H9 (cell line): ENCODE measurements at regions not wholly inside any gene's neighbourhood (a gene's known extent, or its start where the extent isn't known, plus 50 kb on each side); places are given as distances from the start of the nearest gene placed in this dataset.

Experiments
- DNase-seq: peaks from one replicate; pipeline ENCODE4 v3.0.0-alpha.2; 2017
- H2AFZ ChIP-seq: one replicate; pipeline ENCODE4 v1.6.1; 2013; ENCODE audit warnings: mild to moderate bottlenecking, low read length, control low read depth, moderate library complexity
- H2AK5ac ChIP-seq: 2 replicates; pipeline ENCODE4 v1.6.1; 2013; ENCODE audit warnings: low read length, control low read depth, mixed read lengths; ENCODE audit not compliant: insufficient read length
- H2BK120ac ChIP-seq: one replicate; pipeline ENCODE4 v1.6.1; 2013; ENCODE audit warnings: low read depth, mild to moderate bottlenecking, low read length, control low read depth, inconsistent platforms; ENCODE audit not compliant: poor library complexity, severe bottlenecking
- H2BK12ac ChIP-seq: 2 replicates; pipeline ENCODE4 v1.6.1; 2013; ENCODE audit warnings: low read length, control low read depth, mixed read lengths, low read depth; ENCODE audit not compliant: insufficient read length
- H2BK15ac ChIP-seq: 2 replicates; pipeline ENCODE4 v1.6.1; 2013; ENCODE audit warnings: low read depth, low read length, control low read depth
- H2BK20ac ChIP-seq: one replicate; pipeline ENCODE4 v1.6.1; 2013; ENCODE audit warnings: low read depth, mild to moderate bottlenecking, low read length, control low read depth, inconsistent platforms; ENCODE audit not compliant: poor library complexity, severe bottlenecking
- H2BK5ac ChIP-seq: 2 replicates; pipeline ENCODE4 v1.6.1; 2013; ENCODE audit warnings: low read length, control low read depth, mixed read lengths; ENCODE audit not compliant: insufficient read length
- H3K14ac ChIP-seq: 2 replicates; pipeline ENCODE4 v1.6.1; 2013; ENCODE audit warnings: low read length, control low read depth; ENCODE audit not compliant: insufficient read depth
- H3K18ac ChIP-seq: 2 replicates; pipeline ENCODE4 v1.6.1; 2013; ENCODE audit warnings: low read depth, mild to moderate bottlenecking, mixed read lengths, low read length, control low read depth; ENCODE audit not compliant: insufficient read length
- H3K23ac ChIP-seq: 2 replicates; pipeline ENCODE4 v1.6.1; 2013; ENCODE audit warnings: low read length, control low read depth, mixed read lengths, low read depth; ENCODE audit not compliant: insufficient read length
- H3K23me2 ChIP-seq: 2 replicates; pipeline ENCODE4 v1.6.1; 2013; ENCODE audit warnings: low read depth, mild to moderate bottlenecking, mixed read lengths, low read length, control low read depth; ENCODE audit not compliant: insufficient read length, poor library complexity, severe bottlenecking
- H3K27ac ChIP-seq: 2 replicates; pipeline ENCODE4 v1.5.1; 2013; ENCODE audit warnings: low read length, control low read depth, mixed read lengths, low read depth; ENCODE audit not compliant: insufficient read length
- H3K27me3 ChIP-seq: 2 replicates; pipeline ENCODE4 v1.6.1; 2013; ENCODE audit warnings: low read length, control low read depth, inconsistent platforms; ENCODE audit not compliant: insufficient read depth
- H3K4ac ChIP-seq: 2 replicates; pipeline ENCODE4 v1.6.1; 2013; ENCODE audit warnings: low read depth, mild to moderate bottlenecking, control low read depth, inconsistent platforms, low read length, moderate library complexity
- H3K4me1 ChIP-seq: 2 replicates; pipeline ENCODE4 v1.6.1; 2013; ENCODE audit warnings: low read length, control low read depth, inconsistent platforms; ENCODE audit not compliant: insufficient read depth
- H3K4me2 ChIP-seq: 2 replicates; pipeline ENCODE4 v1.6.1; 2013; ENCODE audit warnings: low read length, control low read depth, mixed read lengths; ENCODE audit not compliant: insufficient read length, insufficient read depth
- H3K56ac ChIP-seq: 2 replicates; pipeline ENCODE4 v1.6.1; 2013; ENCODE audit warnings: low read depth, mild to moderate bottlenecking, mixed read lengths, low read length, control low read depth; ENCODE audit not compliant: insufficient read length
- H3K79me1 ChIP-seq: 2 replicates; pipeline ENCODE4 v1.6.1; 2013; ENCODE audit warnings: low read depth, mild to moderate bottlenecking, moderate library complexity, low read length, control low read depth, inconsistent platforms; ENCODE audit not compliant: insufficient read depth, poor library complexity, severe bottlenecking
- H3K79me2 ChIP-seq: 2 replicates; pipeline ENCODE4 v1.6.1; 2013; ENCODE audit warnings: low read length, control low read depth, inconsistent platforms; ENCODE audit not compliant: insufficient read depth
- H3K9ac ChIP-seq: 2 replicates; pipeline ENCODE4 v1.6.1; 2013; ENCODE audit warnings: low read length, control low read depth, mixed read lengths; ENCODE audit not compliant: insufficient read length; ENCODE audit errors: extremely low read depth
- H3K9me3 ChIP-seq: one replicate; pipeline ENCODE4 v1.6.1; 2013; ENCODE audit warnings: low read depth, low read length, inconsistent platforms; ENCODE audit not compliant: control insufficient read depth
- H3T11ph ChIP-seq: one replicate; pipeline ENCODE4 v1.6.1; 2013; ENCODE audit warnings: mild to moderate bottlenecking, low read length, control low read depth, inconsistent platforms
- H4K20me1 ChIP-seq: one replicate; pipeline ENCODE4 v1.6.1; 2013; ENCODE audit not compliant: control insufficient read depth, insufficient read length, insufficient read depth
- H4K5ac ChIP-seq: 2 replicates; pipeline ENCODE4 v1.6.1; 2013; ENCODE audit warnings: low read depth, mild to moderate bottlenecking, mixed read lengths, low read length, control low read depth; ENCODE audit not compliant: insufficient read length
- H4K8ac ChIP-seq: replicated peaks from 2 replicates; pipeline ENCODE4 v1.6.1; 2013; ENCODE audit warnings: low read length, control low read depth, mixed read lengths, low read depth; ENCODE audit not compliant: insufficient read length
- H4K91ac ChIP-seq: 2 replicates; pipeline ENCODE4 v1.6.1; 2013; ENCODE audit warnings: low read depth, mild to moderate bottlenecking, moderate library complexity, mixed read lengths, low read length, control low read depth; ENCODE audit not compliant: insufficient read length
- H3K27ac Mint-ChIP-seq, 3 experiments: 2 replicates in 2 of 3; 3 replicates in 1 of 3; pipeline ENCODE4 v1.8.0; 2020 to 2021; ENCODE audit warnings: mixed read lengths in 3 of 3, mild to moderate bottlenecking in 1 of 3, moderate library complexity in 1 of 3
- H3K27me3 Mint-ChIP-seq: 2 replicates; pipeline ENCODE4 v1.8.0; 2021; ENCODE audit warnings: low read depth, mild to moderate bottlenecking, moderate library complexity, mixed read lengths
- H3K36me3 Mint-ChIP-seq, 3 experiments: 2 replicates in 2 of 3; 3 replicates in 1 of 3; pipeline ENCODE4 v1.8.0; 2020 to 2021; ENCODE audit warnings: low read depth in 3 of 3, mixed read lengths in 3 of 3; ENCODE audit not compliant: insufficient read depth in 1 of 3
- H3K4me1 Mint-ChIP-seq, 2 experiments: 2 replicates each; pipeline ENCODE4 v1.8.0; 2020; ENCODE audit warnings: mixed read lengths in 2 of 2
- H3K4me3 Mint-ChIP-seq, 2 experiments: 2 replicates in 1 of 2; 3 replicates in 1 of 2; pipeline ENCODE4 v1.8.0; 2020 to 2021; ENCODE audit warnings: mild to moderate bottlenecking in 2 of 2, mixed read lengths in 2 of 2, moderate library complexity in 1 of 2
- H3K9me3 Mint-ChIP-seq, 2 experiments: 2 replicates in 1 of 2; 3 replicates in 1 of 2; pipeline ENCODE4 v1.8.0; 2020; ENCODE audit warnings: mild to moderate bottlenecking in 2 of 2, mixed read lengths in 2 of 2, moderate library complexity in 1 of 2
- TF ChIP-seq, protein P1 (sequence below): fragments of 200-600 bp; sonication (generic); conservative IDR thresholded peaks from 3 replicates; pipeline ENCODE4 v1.8.0; 2021; ENCODE audit warnings: antibody characterized with exemption, mild to moderate bottlenecking

- no peak overlapping the region for H2AFZ ChIP-seq
- peaks cover 51% of the 10 kb centered on the region for H3K79me2 ChIP-seq
- Mint-ChIP-seq H3K36me3 (peaks cover 17 to 60% (median 21%) of the 10 kb centered on the region in 3 experiments), H3K27ac (peak overlapping the region in 2 of 3 experiments; percentile 44 to 86; a peak in 3 of 7 replicates), H3K9me3 (no peaks in the 10 kb centered on the region; a peak in 1 of 5 replicates), H3K4me3 (peak overlapping the region; percentile 87 to 95), H3K4me1 (peaks cover 70 to 86% of the 10 kb centered on the region in 2 experiments), H3K27me3 (no peaks in the 10 kb centered on the region)
- peak overlapping the region; percentile 59 for H3K9ac ChIP-seq
- peaks cover 20% of the 10 kb centered on the region; the same call in 1 of the 2 replicates for H3K4me1 ChIP-seq
- no peaks in the 10 kb centered on the region for H4K20me1 ChIP-seq
- H3K4me2 ChIP-seq, result peak overlapping the region; percentile 84
- H3K18ac ChIP-seq, result no peak overlapping the region
- H2BK12ac ChIP-seq, result no peak overlapping the region
- peaks cover 11% of the 10 kb centered on the region for H3K23me2 ChIP-seq
- no peak overlapping the region for H3K23ac ChIP-seq
- no peak overlapping the region for H4K8ac ChIP-seq
- H3K14ac ChIP-seq, result no peak overlapping the region
- H2BK120ac ChIP-seq, result no peak overlapping the region
- no peak overlapping the region for H2BK20ac ChIP-seq
- H3K56ac ChIP-seq, result no peak overlapping the region
- TF ChIP-seq, protein P1, sequence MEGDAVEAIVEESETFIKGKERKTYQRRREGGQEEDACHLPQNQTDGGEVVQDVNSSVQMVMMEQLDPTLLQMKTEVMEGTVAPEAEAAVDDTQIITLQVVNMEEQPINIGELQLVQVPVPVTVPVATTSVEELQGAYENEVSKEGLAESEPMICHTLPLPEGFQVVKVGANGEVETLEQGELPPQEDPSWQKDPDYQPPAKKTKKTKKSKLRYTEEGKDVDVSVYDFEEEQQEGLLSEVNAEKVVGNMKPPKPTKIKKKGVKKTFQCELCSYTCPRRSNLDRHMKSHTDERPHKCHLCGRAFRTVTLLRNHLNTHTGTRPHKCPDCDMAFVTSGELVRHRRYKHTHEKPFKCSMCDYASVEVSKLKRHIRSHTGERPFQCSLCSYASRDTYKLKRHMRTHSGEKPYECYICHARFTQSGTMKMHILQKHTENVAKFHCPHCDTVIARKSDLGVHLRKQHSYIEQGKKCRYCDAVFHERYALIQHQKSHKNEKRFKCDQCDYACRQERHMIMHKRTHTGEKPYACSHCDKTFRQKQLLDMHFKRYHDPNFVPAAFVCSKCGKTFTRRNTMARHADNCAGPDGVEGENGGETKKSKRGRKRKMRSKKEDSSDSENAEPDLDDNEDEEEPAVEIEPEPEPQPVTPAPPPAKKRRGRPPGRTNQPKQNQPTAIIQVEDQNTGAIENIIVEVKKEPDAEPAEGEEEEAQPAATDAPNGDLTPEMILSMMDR, result no peak
- no peak overlapping the region for H3K27ac ChIP-seq
- no peak overlapping the region for H4K5ac ChIP-seq
- H2BK15ac ChIP-seq, result no peak overlapping the region
- no peaks in the 10 kb centered on the region for H3K9me3 ChIP-seq
- H2BK5ac ChIP-seq, result no peak overlapping the region
- H3K27me3 ChIP-seq, result no peaks in the 10 kb centered on the region
- no peak overlapping the region for H3T11ph ChIP-seq
- H2AK5ac ChIP-seq, result no peak overlapping the region
- DNase-seq, result no peak
- H4K91ac ChIP-seq, result no peak overlapping the region
- H3K4ac ChIP-seq, result no peak overlapping the region
- no peaks in the 10 kb centered on the region for H3K79me1 ChIP-seq
Measured at GRCh38 chr6:167230288-167230687, 60.8 kb upstream of the UNC93A start.
